MG63 (cell line): ENCODE measurements at regions not wholly inside any gene's neighbourhood (a gene's known extent, or its start where the extent isn't known, plus 50 kb on each side); places are given as distances from the start of the nearest gene placed in this dataset.

Source experiments
- DNase-seq: peaks from one replicate; pipeline ENCODE4 v3.0.0-alpha.2; 2020
- H3K27me3 ChIP-seq: fragments of 250-450 bp; sonication (Bioruptor Pico); 2 replicates; pipeline ENCODE4 v1.5.1; 2020; ENCODE audit warnings: mild to moderate bottlenecking, moderate library complexity
- H3K36me3 ChIP-seq: fragments of 250-450 bp; sonication (Bioruptor Pico); 2 replicates; pipeline ENCODE4 v1.5.1; 2020; ENCODE audit warnings: mild to moderate bottlenecking, moderate library complexity
- H3K4me3 ChIP-seq: fragments of 250-450 bp; sonication (Bioruptor Pico); 2 replicates; pipeline ENCODE4 v1.5.1; 2020; ENCODE audit warnings: mild to moderate bottlenecking, moderate library complexity
- H3K9me3 ChIP-seq: fragments of 250-450 bp; sonication (Bioruptor Pico); 2 replicates; pipeline ENCODE4 v1.5.1; 2020; ENCODE audit warnings: mild to moderate bottlenecking, moderate library complexity

DNA sequence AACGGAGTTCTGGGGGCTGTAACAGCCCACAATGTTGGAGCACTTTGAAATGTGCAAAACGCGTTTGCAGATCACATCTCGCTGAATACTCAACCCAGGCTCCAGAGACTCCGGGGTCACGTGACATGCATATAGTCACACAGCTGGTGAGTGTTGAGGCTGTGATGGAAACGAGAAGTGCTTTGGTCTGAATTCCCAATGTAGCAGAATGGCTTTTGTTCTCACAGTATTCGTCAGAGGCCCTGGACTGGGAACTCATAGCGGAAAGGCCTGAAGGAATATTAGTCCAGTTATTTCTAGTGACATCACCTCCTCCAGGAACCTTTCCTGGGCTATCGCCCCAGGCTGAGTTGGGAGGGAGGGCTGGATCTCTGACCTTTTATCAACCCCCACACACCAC is 95.8 kb upstream of the CRHR1 start:
- H3K9me3 ChIP-seq: no peaks in the 10 kb centered on the region
- no peaks in the 10 kb centered on the region for H3K36me3 ChIP-seq
- no peak for DNase-seq
- H3K27me3 ChIP-seq: peaks cover 36% of the 10 kb centered on the region
- no peak overlapping the region for H3K4me3 ChIP-seq

DNA sequence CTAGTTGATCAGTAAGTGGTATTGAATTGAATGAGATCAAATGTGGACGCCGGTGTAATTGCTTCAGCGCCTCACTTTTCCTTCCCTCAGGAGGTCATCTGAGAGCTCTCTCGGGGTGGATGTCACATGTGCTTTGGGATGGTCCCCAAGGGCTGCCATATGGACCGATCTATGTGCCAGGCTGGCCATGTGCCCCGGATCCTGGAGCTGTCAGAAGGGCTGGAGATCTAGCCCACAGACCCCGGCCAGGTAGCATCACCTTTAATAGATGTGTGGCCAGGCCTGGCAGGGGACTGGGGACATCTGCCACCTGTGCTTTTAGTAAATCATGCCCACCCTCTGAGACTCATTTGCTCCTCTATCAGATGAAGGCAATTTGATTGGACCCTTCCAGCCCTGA is 95.3 kb upstream of the CRHR1 start:
- Histone ChIP-seq H3K27me3 (peaks cover 38% of the 10 kb centered on the region), H3K36me3 (no peaks in the 10 kb centered on the region), H3K9me3 (no peaks in the 10 kb centered on the region), H3K4me3 (no peak overlapping the region)
- DNase-seq: no peak

DNA sequence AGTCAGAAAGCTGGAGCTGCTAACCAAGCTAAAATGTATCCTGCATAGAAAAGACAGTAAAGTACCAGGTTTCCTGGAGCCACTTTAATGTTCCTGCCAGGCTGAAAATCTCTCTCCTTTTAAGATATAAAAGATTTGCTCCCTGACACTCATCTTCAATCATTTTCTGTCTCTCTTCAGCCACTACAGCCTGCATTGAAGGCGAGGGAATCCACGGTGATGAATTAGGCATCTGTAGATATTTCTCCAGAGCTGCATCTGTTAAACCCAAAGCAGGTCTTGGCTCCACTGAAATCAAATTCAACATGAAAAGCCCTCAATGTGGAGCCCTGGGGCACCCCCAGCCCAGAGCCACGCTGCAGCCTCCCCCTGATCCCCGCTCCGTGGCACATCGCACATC is 94.7 kb upstream of the CRHR1 start:
- H3K9me3 ChIP-seq: no peaks in the 10 kb centered on the region
- H3K27me3 ChIP-seq: peaks cover 43% of the 10 kb centered on the region
- H3K36me3 ChIP-seq: no peaks in the 10 kb centered on the region
- DNase-seq: no peak
- H3K4me3 ChIP-seq: no peak overlapping the region

DNA sequence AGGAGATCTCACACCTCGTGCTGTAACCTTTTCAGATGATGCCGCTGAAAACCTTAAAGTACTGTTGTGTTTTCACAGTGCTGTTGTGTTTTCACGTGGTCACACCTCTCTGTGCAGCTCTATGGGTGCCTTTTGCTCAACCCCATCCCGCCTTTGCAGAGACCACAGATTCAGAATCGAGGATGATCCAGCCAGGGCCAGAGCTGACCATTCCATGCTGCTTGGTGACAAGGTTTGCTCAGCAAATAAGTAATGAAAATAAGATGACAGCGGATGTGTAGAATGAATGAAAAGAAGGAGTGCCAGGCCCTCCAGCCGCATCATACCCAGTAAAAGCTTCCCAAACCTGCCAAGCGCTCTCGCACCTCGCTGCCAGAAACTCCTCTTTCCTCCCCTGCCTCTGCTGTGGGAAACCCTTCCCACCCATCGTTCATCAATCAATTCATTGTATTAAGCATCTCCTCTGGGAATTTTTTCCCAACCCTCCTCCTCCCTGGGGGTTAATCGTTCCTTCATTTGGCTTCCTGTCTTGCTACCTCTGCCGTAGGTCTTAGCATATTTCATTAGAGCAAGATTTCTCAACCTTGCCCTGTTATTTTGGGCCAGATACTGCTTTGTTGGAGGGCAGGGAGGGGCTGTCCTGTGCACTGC is 93.4 kb upstream of the CRHR1 start:
- DNase-seq: no peak
- H3K27me3 ChIP-seq: peaks cover 55% of the 10 kb centered on the region
- H3K4me3 ChIP-seq: no peak overlapping the region
- no peaks in the 10 kb centered on the region for H3K36me3 ChIP-seq
- H3K9me3 ChIP-seq: no peaks in the 10 kb centered on the region

- H3K36me3 ChIP-seq: no peaks in the 10 kb centered on the region
- H3K4me3 ChIP-seq: no peak overlapping the region
- no peak for DNase-seq
- no peaks in the 10 kb centered on the region for H3K9me3 ChIP-seq
- H3K27me3 ChIP-seq: peaks cover 63% of the 10 kb centered on the region
Measured at GRCh38 chr17:45692661-45693060, 91.5 kb upstream of the CRHR1 start.

GRCh38 chr17:45693792-45694191 is 90.3 kb upstream of the CRHR1 start:
- no peak overlapping the region for H3K4me3 ChIP-seq
- no peak for DNase-seq
- H3K36me3 ChIP-seq: no peaks in the 10 kb centered on the region
- no peaks in the 10 kb centered on the region for H3K9me3 ChIP-seq
- H3K27me3 ChIP-seq: peaks cover 59% of the 10 kb centered on the region

DNA sequence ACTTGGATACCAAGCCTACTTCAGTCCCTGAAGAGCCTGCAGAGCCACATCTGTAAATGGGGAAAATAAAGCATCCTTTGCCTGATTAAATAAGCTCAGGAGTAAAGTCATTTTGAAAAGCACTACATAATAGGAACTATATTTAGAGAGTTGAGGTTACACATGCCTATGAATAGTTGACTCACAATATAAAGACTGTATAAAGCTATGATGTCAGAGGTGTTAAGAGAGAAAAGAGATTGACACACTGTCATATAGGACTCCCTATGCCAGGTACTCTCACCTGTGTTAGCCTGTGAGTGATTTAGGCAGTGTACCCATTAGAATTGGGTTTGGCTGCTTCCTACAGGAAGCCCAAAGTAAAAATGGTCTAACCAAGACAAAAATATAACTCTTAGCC is 87.7 kb upstream of the CRHR1 start:
- Histone ChIP-seq H3K27me3 (peaks cover 45% of the 10 kb centered on the region), H3K36me3 (no peaks in the 10 kb centered on the region), H3K4me3 (no peak overlapping the region), H3K9me3 (no peaks in the 10 kb centered on the region)
- DNase-seq: no peak

DNA sequence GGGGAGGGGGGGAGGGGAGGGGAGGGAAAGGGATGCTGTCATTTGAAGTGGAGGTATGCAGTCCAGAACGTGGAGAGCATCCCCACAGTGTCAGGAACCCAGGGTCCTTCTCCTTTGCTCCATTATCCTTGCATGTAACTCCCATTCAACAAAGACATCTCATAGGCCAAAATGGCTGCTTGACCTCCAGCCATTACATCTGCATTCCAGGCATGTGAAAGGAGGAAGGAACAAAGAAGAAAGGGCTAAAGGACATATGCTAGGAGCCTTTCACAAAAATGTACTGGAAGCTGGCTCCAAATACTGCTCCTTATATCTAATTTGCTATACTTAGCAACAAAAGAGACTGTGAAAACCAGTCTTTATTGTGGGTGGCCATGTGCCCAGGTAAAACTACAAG is 87.0 kb upstream of the CRHR1 start:
- DNase-seq: no peak
- H3K36me3 ChIP-seq: no peaks in the 10 kb centered on the region
- H3K27me3 ChIP-seq: peaks cover 45% of the 10 kb centered on the region
- no peaks in the 10 kb centered on the region for H3K9me3 ChIP-seq
- H3K4me3 ChIP-seq: no peak overlapping the region

GRCh38 chr17:45700171-45701090 is 83.7 kb upstream of the CRHR1 start:
- H3K4me3 ChIP-seq: no peak overlapping the region
- peaks cover 29% of the 10 kb centered on the region for H3K27me3 ChIP-seq
- H3K36me3 ChIP-seq: no peaks in the 10 kb centered on the region
- DNase-seq: no peak
- no peaks in the 10 kb centered on the region for H3K9me3 ChIP-seq

- DNase-seq: no peak
- no peaks in the 10 kb centered on the region for H3K9me3 ChIP-seq
- no peak overlapping the region for H3K4me3 ChIP-seq
- H3K27me3 ChIP-seq: peaks cover 30% of the 10 kb centered on the region
- no peaks in the 10 kb centered on the region for H3K36me3 ChIP-seq
Measured at GRCh38 chr17:45702666-45703266, 81.4 kb upstream of the CRHR1 start.

DNA sequence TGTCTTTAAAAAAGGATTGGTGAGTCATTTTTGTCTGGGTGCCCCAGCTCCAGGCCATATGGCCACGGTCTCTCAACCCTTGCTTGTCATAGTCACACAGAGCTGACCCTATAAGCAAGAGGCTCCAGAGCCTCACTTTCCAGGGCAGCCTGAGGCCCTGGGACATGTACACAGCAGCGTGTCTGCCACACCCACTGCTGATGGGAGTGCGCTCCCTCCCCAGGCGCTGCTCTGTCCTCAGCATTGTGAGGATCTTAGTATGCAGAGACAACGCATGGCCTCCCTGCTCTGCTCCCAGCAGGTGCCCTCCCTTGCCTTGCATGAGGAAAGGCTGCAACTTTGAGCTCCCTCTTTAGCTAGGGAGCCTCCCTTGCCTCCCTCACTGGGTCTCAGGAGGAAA is 80.8 kb upstream of the CRHR1 start:
- peaks cover 36% of the 10 kb centered on the region for H3K27me3 ChIP-seq
- H3K36me3 ChIP-seq: no peaks in the 10 kb centered on the region
- H3K4me3 ChIP-seq: no peak overlapping the region

GRCh38 chr17:45703806-45704205 is 80.3 kb upstream of the CRHR1 start:
- Histone ChIP-seq H3K9me3 (no peaks in the 10 kb centered on the region), H3K4me3 (no peak overlapping the region), H3K36me3 (no peaks in the 10 kb centered on the region), H3K27me3 (peaks cover 38% of the 10 kb centered on the region)
- DNase-seq: no peak

More for the DNA sequence above, 80.8 kb upstream of the CRHR1 start:
- no peaks in the 10 kb centered on the region for H3K9me3 ChIP-seq
- no peak for DNase-seq

- Histone ChIP-seq H3K4me3 (no peak overlapping the region), H3K36me3 (no peaks in the 10 kb centered on the region), H3K27me3 (peaks cover 41% of the 10 kb centered on the region), H3K9me3 (no peaks in the 10 kb centered on the region)
- no peak for DNase-seq
Measured at GRCh38 chr17:45704251-45704650, 79.9 kb upstream of the CRHR1 start.

DNA sequence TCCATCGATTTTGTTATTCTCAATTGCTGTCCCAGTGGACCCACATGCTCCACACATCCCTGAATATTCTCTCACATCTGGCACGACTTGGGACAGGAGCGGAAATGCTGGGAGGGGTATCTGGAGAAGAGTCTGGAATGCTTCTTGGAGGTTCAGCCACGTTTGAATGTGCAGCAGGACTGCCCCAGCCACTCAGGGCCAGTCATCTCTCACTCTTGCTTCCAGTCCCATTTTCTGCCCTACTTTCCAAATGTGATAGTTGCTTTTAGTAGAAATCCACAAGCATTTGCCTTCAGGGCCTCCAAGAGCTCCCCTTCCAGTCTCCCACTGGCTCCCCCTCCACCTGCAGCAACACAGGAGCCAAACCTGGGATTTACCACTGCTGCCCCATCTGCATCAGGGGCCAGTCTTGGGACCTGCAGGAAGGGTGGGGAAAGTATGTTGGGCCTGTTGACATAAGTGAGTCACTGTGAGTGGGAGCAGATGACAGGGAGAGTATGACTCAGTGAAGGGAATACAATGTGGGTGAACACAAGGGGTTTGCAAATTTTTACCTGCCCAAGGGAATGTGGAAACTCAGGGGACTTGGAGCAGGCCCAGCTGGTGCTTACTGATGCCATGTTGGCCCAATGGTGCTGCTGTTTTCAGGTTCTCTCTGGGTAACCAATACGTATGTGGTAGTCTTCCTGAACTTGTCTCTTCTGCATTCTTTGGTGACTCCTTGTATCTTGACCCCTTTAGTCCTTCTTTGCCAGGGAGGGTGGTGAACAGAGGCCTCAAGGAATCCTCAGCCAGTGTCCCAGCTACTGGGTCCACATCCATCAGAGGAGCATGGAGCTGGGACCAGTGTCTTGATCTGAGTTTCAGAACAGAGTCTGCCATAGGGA is 78.8 kb upstream of the CRHR1 start:
- peak; percentile 36 for DNase-seq
- Histone ChIP-seq H3K36me3 (no peaks in the 10 kb centered on the region), H3K27me3 (peaks cover 35% of the 10 kb centered on the region), H3K4me3 (no peak overlapping the region), H3K9me3 (no peaks in the 10 kb centered on the region)

- no peaks in the 10 kb centered on the region for H3K9me3 ChIP-seq
- H3K27me3 ChIP-seq: peaks cover 30% of the 10 kb centered on the region
- H3K4me3 ChIP-seq: no peak overlapping the region
- DNase-seq: no peak
- no peaks in the 10 kb centered on the region for H3K36me3 ChIP-seq
Measured at GRCh38 chr17:45706033-45706432, 78.1 kb upstream of the CRHR1 start.

DNA sequence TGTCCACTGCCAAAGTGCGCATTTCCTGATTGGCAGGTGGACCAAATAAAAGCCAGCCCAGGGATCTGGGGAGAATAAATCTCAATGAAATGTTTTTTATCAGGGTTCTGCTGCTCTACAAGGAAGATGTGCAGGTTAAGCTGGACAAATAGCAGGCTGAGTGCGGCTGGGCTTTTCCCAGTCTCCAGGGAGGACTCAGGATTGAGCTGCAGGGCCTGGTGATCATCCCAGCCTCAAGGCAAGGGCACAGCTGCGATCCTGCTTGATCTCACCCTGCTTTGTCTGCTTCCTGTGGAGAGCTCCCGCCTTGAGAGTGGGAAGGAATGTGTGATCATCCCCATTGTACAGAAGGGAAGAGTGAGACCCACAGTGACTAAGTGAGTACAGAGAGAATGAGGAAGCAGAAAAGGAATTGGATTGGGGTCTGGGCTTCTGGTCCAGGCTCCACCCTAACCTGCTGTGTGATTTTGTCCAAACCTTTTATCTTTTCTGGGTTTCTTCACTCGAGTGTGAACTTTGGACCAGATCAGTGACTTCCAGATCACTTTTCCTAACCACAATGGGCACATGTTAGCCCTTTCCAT is 75.3 kb upstream of the CRHR1 start:
- no peak for DNase-seq
- no peaks in the 10 kb centered on the region for H3K36me3 ChIP-seq
- H3K4me3 ChIP-seq: no peak overlapping the region
- H3K9me3 ChIP-seq: no peaks in the 10 kb centered on the region
- H3K27me3 ChIP-seq: peaks cover 25% of the 10 kb centered on the region
